Activated CD4-positive, alpha-beta T cell treated with anti-CD3 and anti-CD28 coated beads, Interleukin-2, amount 50 U/mL, for 1 hour (primary cell): ENCODE measurements at regions not wholly inside any gene's neighbourhood (a gene's known extent, or its start where the extent isn't known, plus 50 kb on each side); places are given as distances from the start of the nearest gene placed in this dataset.

ENCODE experiments used
- DNase-seq: peaks from one replicate; pipeline ENCODE4 v3.0.0-alpha.2; 2020

GRCh38 chr2:153096272-153096671, 377.9 kb downstream of the ARL6IP6 start:
- DNase-seq, result no peak

- no peak for DNase-seq
Measured at GRCh38 chr2:153091344-153091743, 372.9 kb downstream of the ARL6IP6 start.

- DNase-seq, result no peak
Measured at GRCh38 chr2:153079315-153079714, 360.9 kb downstream of the ARL6IP6 start.

GRCh38 chr2:153077311-153077710, 358.9 kb downstream of the ARL6IP6 start:
- DNase-seq, result no peak

- DNase-seq, result no peak
Measured at GRCh38 chr2:153074207-153074606, 355.8 kb downstream of the ARL6IP6 start.

- no peak for DNase-seq
Measured at GRCh38 chr2:153072813-153073212, 354.4 kb downstream of the ARL6IP6 start.

GRCh38 chr2:153072077-153072476, 353.7 kb downstream of the ARL6IP6 start:
- no peak for DNase-seq

GRCh38 chr2:153071090-153071489, 352.7 kb downstream of the ARL6IP6 start:
- no peak for DNase-seq

GRCh38 chr2:153068915-153069314, 350.5 kb downstream of the ARL6IP6 start:
- no peak for DNase-seq

- no peak for DNase-seq
Measured at GRCh38 chr2:153068052-153068451, 349.6 kb downstream of the ARL6IP6 start.

- DNase-seq, result no peak
Measured at GRCh38 chr2:153059338-153060052, 341.1 kb downstream of the ARL6IP6 start.

GRCh38 chr2:153057743-153058142, 339.3 kb downstream of the ARL6IP6 start:
- no peak for DNase-seq

- no peak for DNase-seq
Measured at GRCh38 chr2:153055182-153055581, 336.8 kb downstream of the ARL6IP6 start.

- DNase-seq, result no peak
Measured at GRCh38 chr2:153052807-153053559, 334.6 kb downstream of the ARL6IP6 start.

GRCh38 chr2:153047220-153047619, 328.8 kb downstream of the ARL6IP6 start:
- DNase-seq, result no peak

GRCh38 chr2:153043385-153043784, 325.0 kb downstream of the ARL6IP6 start:
- DNase-seq, result no peak

- no peak for DNase-seq
Measured at GRCh38 chr2:153028626-153029025, 310.2 kb downstream of the ARL6IP6 start.

GRCh38 chr2:153027533-153027932, 309.1 kb downstream of the ARL6IP6 start:
- DNase-seq, result no peak

- no peak for DNase-seq
Measured at GRCh38 chr2:153020201-153020600, 301.8 kb downstream of the ARL6IP6 start.

GRCh38 chr2:153005071-153005730, 286.8 kb downstream of the ARL6IP6 start:
- no peak for DNase-seq

GRCh38 chr2:153004627-153005026, 286.2 kb downstream of the ARL6IP6 start:
- no peak for DNase-seq

GRCh38 chr2:152974146-152974545, 255.7 kb downstream of the ARL6IP6 start:
- DNase-seq, result no peak

- DNase-seq, result no peak
Measured at GRCh38 chr2:152971685-152972084, 253.3 kb downstream of the ARL6IP6 start.

- DNase-seq, result no peak
Measured at GRCh38 chr2:152962446-152962845, 244.0 kb downstream of the ARL6IP6 start.
